Right kidney (tissue), 1 donor: ENCODE measurements at regions not wholly inside any gene's neighbourhood (a gene's known extent, or its start where the extent isn't known, plus 50 kb on each side); places are given as distances from the start of the nearest gene placed in this dataset.
A peak's percentile ranks its signal among the peaks of the same experiment; 100 is the strongest.

ENCODE experiments used
- DNase-seq: peaks from one replicate; pipeline ENCODE4 v3.0.0-alpha.2; 2016

- DNase-seq = no peak
Observed at GRCh38 chr9:107431461-107431860, 58.1 kb downstream of the KLF4 start.

DNA sequence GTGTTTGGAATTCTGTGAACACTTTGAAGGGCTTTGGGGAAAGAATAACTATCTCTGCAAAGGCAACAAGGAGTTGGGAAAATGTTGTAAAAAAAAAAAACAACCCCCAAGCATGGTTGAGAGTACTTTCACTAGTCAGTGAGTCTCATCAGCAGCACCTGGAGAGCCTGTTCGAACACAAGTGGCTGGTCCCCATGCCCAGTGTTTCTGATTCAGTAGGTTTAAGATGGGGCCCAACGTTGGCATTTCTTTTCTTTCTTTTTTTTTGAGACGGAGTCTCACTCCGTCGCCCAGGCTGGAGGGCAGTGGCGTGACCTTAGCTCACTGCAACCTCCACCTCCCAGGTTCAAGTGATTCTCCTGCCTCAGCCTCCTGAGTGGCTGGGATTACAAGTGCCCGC lies 59.5 kb downstream of the KLF4 start:
- DNase-seq = no peak

- DNase-seq = no peak
Observed at GRCh38 chr9:107426126-107426525, 63.4 kb downstream of the KLF4 start.

GRCh38 chr9:107425101-107426025 lies 64.2 kb downstream of the KLF4 start:
- peak; percentile 78 for DNase-seq

DNA sequence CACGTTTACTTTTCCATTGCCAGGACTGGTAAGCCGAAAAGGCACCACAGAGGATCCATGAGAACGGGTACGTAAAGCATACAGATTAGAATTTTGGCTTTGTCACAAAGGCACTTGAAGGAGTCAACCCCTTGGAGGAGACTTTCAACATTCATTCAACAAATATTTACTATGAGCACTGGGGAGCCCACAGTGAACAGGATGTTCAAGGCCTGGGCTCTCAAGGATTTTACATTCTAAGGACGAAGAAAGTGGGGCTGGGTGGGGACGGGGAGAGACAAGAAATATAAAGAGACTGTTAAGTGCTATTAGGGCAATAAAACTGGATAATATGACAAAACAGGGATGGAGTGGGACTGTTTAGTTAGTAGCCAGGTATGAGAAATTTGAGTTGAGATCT lies 66.0 kb downstream of the KLF4 start:
- no peak for DNase-seq

DNA sequence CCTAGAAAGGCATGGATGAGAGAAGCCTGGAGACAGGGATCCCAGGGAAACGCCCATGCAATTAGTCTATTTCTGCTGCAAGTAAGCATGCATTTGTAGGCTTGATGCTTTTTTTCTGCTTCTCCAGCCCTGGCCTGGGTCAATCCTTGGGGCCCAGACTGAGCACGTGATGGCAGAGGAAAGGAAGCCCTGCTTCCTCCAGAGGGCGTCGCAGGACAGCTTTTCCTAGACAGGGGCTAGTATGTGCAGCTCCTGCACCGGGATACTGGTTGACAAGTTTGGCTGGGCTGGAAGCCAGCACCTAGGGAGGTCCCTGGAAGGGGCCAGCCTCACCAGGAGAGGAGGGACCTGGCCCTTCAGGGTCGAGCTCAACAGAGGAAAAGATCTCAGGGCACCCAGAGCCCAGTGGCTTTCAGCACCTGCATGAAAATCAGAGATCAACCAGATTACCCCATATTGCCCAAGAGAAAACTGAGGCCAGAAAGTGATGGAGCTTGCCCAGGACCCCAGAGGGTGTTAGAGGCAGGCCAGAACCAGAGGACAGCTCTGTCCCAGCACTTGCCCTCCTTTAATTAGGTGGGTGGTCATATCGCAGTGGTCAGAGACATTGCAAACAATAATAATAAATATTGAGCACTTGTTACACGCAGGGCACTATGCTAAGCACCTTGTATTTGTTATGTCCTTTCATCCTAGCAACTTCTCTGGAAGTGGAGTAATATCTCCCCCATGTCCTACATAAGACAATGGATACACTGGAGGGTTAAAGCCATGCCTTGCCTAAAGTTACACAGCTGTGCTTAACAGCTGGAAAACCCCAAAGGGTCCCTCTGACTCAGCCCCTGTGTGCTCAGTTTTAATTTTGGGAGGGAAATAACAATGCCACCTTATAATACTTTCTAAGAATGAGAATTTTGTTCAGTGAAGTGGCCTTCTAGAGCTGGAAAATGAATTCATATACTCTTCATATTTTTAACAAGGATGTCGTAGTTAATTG lies 67.1 kb downstream of the KLF4 start:
- DNase-seq = peak; percentile 41

DNA sequence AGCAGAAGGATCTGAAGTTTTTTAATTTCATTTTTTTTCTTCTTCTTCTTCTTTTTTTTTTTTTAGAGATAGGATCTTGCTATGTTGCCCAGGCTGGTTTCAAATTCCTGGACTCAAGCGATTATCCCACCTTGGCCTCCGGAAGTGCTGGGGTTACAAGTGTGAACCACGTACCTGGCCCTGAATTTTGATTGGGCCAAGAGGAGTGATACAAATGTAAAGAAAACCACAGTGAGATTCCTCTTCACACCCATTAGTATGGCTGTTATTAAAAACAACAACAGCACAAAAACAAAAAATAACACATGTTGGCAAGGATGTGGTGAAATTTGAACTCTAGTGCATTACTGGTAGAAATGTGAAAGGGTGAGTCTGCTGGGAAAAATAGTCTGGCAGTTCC lies 79.1 kb downstream of the KLF4 start:
- DNase-seq = no peak

DNA sequence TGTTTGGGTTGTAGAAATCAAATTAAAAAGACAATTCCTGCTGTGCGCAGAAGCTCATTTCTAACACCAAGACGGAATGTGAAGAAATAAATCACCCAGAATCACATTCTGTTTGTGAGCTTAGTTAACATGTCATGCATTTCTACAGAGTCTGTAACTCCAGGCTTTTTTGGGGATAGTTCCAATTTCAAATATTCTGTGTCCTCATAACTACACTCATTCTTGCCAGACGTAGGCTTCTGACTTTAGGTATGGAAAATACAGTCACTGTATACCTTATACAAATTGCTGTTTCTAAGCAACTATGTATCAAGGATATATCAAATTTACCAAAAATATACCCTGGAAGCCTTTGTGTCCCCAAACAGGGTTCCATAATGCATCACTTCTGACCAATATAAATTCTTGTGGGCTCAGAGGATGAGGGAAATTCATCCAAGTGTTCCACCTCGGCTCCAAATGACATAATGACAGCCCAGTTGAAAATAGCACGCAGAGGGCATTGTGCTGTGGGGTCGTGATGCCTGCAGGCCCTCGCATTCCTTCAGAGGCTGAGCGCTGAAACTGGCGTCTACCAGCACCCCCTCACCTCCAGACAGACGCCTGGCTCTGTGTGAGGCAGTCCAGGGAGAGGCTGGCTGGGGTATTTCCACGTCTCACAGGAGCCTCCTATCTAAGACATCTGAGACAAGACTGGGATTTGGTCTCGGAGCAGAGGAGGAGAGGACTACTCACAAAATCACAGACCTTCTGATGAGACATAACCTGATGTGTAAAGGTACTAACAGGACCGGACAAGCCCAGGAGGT lies 79.8 kb downstream of the KLF4 start:
- no peak for DNase-seq

GRCh38 chr9:107407675-107408074 lies 81.9 kb downstream of the KLF4 start:
- no peak for DNase-seq

DNA sequence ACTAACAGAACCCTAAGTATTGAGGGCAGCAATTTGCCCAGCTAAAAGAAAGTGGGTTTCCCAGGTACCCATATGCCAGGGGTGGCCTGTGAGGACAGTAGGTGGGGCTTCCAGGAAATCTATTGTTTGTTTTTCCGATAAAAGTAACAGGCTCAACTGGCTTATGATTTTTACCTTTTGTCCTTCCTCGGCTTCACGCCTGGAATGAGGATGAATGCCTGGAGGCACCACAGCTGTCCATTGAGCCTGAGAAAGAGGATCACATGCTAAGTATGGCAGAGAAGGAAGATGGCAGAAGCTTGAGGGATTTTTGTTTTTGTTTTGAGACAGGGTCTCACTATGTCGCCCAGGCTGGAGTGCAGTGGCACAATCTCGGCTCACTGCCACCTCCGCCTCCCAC lies 84.1 kb downstream of the KLF4 start:
- no peak for DNase-seq

DNA sequence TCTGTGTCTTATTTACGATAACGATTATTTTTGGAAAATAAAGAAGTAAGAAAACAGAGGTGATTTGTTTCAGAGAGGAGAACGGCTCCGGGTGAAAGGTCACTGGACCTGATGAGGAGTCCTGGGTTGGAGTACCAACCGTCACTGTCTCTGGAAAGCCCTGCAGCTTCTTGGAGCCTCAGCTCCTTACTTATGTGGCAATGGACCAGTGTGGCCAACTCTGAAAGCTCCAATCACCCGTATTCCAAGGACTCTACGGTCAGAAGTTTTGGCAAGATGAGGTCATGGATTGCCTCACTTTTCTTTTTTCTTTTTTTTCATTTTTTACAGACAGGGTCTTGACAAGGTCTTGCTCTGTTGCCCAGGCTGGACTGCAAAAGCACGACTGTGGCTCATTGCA lies 84.8 kb downstream of the KLF4 start:
- DNase-seq = no peak

- DNase-seq = no peak
Observed at GRCh38 chr9:107404161-107404560, 85.4 kb downstream of the KLF4 start.

DNA sequence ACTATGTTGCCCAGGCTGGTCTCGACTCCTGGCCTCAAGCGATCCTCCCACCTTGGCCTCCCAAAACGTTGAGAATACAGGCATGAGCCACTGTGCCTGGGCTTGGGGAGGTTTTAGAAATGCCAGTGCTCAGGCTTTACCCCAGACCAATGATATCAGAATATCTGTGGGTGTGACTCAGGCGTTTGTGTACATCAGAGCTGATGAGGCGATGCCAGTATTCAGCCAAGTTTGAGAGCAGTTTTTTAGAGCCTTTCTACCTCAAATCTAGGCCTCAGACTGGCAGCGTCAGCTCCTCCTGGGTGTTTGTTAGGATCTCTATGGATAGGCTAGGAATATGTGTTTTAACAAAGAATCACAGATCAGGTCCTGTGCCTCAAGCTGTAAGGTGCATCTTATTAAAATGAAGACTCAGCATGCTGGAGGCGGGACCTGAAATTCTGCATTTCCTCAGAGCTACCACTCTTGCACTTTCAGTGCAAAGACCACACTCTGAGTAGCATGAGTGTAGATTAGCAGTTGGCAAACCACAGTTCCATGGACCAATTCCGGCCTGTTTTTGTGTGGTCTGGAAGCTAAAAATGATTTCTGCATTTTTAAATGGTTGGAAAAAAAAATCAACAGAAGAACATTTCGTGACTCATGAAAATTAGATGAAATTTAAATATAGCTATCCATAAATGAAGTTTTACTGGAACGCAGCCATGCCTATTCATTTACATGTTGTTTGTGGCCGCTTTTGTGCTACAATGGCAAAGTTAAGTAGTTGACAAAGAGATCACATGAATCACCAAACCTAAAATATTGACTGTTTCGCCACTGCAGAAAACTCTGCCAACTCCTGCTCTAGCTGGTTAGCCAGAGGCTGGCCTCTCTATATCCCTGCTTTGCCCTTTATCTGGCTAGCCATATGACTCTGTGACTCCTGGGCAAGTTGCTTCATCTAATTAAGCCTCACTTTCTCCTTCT lies 92.2 kb downstream of the KLF4 start:
- DNase-seq = no peak

GRCh38 chr9:107394264-107394663 lies 95.3 kb downstream of the KLF4 start:
- no peak for DNase-seq

DNA sequence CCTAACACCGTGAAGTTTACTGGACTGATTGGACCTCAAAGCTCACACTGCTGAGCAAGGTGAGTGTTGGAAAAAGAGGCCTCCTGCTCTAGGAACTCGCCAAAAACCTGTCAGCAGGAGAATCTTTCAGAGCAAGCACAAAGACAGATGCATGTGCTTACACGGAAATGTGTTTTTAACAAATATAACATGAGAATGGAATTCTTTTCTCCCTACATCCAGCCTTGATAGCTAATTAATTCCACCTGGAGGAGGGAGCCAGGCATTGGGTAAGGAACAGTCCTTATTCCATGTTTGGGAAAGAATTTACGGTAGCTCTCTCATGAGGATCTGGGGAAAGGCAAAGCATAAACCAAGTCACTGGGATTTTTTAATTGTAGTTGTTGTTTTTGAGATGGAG lies 98.8 kb downstream of the KLF4 start:
- no peak for DNase-seq

DNA sequence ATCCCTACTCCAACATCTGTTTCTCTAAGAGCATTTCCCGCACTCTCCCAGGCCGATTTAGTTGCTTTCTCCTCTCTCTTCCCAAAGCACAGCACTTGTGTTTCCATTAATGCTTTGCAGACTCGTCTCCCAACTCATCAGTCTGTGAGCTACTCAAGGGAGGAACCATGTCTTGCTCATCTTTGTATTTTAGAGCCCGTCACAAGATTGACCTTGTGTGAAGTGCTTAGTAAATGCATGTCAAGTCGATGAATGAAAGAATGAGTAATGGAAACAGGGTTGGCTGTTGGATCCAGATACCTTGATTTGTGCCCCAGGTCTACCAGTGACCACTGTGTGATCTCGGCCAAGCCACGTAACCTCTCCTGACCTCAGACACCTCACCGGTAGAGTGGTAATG lies 99.3 kb downstream of the KLF4 start:
- DNase-seq = no peak

DNA sequence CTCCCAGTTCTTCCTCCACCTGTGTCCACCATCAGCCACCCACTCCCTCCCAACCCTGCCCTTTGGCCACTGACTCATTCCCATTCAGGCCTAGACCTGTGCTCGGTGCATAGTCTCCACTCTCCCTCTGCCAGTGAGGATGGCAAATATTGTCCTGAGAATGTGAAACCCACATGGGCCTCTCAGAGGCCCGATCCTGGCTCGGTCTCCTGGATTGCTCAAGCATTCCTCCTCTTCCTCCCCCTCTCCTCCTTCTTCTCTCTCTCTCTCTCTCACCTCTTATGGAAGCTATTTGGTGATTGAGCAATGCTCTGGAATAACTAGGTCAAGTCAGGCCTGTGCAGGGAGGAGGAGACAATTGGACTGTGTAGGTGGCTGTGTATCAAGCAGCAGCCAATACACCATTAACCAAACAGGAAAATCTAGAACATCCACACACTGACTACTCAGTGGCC lies 99.9 kb downstream of the KLF4 start:
- DNase-seq = no peak

DNA sequence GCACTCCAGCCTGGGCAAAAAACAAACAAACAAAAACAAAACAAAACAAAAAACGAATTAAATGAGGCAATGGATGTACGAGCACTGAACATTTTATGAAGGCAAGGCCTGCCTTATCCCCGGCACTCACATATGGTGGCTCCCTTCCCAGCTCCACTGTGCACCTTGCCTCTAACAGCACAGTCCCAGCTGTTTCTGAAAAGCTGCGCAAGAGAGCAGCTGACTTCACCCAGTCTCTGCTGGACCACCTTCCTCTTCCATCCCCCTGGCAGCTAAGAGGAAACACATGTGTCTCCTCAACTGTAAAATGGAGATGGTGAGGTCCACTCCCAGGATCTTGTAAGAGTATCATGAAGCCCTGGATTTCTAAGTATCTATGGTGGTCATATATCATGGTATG lies 100.7 kb downstream of the KLF4 start:
- no peak for DNase-seq

DNA sequence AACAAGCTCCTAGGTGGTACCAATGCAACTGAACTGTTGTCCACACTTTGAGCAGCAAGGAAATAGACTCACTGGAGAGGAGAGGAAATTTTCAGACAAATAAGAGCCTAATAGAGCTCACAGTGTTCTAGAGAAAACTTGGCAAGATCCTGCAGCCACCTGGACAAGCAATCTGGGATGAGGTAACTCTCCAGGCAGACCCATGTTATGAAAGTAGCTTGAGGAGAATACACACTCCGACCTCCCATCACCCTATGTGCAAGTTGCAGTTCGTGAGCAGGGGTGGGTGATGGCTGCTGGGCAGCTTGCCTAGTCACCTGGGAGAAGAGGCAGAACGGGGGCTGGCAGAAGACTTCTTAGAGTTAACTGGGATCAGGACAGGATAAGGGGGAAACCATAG lies 102.2 kb downstream of the KLF4 start:
- DNase-seq = no peak

DNA sequence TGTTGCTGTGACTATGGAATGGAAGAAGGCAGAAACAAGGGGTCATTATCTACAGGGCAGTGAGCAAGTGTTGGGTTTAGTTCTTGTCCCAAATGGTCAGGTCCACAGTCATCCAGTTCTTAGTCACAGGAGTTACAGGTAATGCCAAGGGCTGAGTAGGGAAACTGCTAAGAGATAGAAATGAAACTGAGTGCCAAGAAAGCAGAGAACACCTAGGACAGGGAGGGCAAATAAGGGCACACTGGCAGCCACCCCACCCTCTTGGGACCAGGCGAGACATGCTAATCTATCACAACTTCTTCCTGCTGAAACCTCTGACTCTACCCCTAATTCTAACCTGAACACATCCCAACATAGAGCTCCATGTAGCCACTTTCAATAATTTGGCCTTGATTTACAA lies 103.2 kb downstream of the KLF4 start:
- DNase-seq = no peak
